Inferior parietal cortex (tissue), 1 donor: ENCODE measurements at regions not wholly inside any gene's neighbourhood (a gene's known extent, or its start where the extent isn't known, plus 50 kb on each side); places are given as distances from the start of the nearest gene placed in this dataset.
"Not testable (repeated sequence)": the region's sequence is repeated elsewhere in the genome, so short reads cannot be mapped to it uniquely, and the experiment has no call there.

Source experiments
- DNase-seq: peaks from one replicate; pipeline ENCODE4 v3.0.0-alpha.2; 2016; ENCODE audit errors: extremely low spot score

- DNase-seq, result no peak
Observed at GRCh38 chr6:121594053-121594452, 158.6 kb downstream of the GJA1 start.

- DNase-seq, result no peak
Observed at GRCh38 chr6:121595646-121596045, 160.2 kb downstream of the GJA1 start.

DNA sequence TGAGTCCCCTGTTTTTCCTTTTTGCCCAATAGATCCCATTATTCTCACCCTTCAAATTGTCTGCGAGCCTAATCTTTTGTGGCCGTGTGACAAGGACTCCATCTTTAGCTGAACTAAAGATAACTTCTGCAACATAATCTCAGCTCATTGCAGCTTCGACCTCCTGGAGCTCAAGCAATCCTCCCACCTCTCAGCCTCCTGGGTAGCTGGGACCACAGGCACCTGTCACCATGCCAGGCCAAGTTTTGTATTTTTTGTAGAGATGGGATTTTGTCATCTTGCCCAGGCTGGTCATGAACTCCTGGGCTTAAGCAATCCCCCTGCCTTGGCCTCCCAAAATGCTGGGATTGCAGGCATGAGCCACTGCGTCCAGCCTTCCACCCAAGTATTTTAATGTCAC is 161.0 kb downstream of the GJA1 start:
- no peak for DNase-seq

DNA sequence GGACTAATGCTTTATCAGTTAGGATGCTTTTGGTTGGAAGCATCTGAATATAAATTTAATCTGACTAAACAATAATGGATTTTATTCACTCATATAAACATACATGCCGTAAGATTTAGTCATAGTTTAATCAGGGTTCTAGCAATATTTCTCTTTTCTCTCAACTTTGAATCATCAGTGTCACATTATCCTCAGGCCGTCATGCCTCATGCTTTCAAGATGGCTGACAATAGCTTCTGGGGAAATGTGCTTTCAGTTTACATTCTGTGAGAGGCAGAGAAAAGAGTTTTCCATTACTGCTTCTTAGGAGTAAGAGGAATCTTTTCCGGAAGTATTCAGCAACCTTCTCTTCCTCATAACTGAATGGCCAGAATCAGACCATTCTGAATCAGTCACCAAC is 162.2 kb downstream of the GJA1 start:
- no peak for DNase-seq

DNA sequence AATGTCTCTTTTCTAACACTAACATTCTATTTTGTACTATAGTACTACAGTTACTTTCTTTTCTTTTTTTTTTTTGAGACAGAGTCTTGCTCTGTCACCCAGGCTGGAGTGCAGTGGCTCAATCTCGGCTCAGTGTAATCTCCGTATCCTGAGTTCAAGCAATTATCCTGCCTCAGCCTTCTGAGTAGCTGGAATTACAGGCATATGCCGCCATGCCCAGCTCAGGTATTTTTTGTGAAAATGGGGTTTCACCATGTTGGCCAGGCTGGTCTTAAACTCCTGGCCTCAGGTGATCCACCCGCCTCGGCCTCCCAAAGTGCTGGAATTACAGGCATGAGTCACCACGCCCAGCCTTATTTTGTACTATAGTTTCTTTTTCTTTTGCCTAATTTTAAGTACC is 163.9 kb downstream of the GJA1 start:
- not testable (repeated sequence) for DNase-seq

- no peak for DNase-seq
Observed at GRCh38 chr6:121600389-121601168, 165.1 kb downstream of the GJA1 start.

DNA sequence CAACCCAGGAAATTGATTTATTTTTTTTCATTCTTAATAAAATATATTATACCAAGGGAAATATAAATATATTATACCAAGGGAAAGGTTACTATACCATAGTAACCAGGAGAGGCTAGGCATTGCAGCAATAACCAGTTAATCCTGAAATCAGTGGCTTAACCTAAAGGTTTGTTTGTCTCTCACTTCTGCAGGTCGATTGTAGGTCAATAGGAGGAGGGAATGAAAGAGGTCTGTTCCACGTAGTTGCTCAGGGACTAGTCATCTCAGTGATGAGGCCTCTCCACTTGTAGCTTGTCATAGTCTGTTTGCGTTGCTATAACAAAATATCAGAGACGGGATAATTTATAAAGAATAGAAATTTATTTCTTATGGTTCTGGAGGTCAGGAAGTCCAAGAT is 168.0 kb downstream of the GJA1 start:
- no peak for DNase-seq

DNA sequence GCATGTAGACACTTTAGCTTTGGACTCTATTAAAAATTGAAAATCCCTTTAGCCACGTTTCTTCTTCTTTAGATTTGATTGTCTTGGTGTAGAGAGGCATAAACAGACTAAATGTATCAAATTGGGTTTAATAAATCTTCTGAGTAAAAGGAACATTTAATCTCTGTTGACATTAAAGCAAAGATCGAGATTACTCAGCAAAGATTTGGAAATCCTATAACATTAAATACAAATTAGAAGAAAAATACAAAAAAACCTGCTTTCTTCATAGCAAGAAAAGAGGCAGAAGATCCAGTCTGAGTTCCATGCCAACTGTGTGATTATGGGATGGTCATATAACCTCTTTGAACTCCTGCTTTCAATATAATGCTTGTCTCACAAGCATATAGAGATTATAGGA is 172.3 kb downstream of the GJA1 start:
- no peak for DNase-seq

DNA sequence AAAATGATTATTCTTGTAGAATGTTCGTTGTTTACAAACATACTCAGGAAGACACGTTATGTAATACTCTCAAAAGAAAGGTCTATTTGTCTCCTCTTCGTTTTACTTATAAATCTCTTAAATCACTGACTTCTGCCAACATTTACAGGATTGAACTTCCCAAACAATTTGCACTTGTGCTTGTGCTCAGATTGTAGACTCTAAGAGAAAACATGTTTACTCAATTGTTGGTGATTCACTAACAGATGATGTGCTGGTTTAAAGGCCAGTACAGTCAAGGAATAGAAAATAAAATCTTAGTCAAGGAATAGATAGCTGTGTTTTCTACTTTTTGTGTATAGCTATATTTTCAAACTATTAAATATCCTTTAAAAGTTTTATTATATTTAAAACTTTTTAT is 172.8 kb downstream of the GJA1 start:
- no peak for DNase-seq

- no peak for DNase-seq
Observed at GRCh38 chr6:121609281-121609680, 173.8 kb downstream of the GJA1 start.

GRCh38 chr6:121612927-121613326 is 177.5 kb downstream of the GJA1 start:
- DNase-seq, result no peak

DNA sequence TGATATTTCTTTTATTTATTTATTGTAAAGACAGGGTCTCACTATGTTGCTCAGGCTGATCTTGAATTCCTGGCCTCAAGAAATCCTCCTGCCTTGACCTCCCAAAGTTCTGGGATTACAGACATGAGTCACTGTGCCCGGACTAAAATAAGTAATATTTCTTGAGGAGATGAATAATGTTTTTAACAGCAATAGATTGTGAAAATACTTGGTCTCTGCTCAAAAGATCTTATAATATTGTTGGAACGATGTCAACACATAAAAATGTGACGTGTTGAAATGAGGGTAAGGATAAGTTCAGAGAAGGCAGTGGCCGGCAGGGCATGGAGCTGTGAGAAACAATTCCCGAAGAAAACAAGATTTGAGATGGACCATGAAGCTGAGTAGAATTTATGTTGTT is 178.7 kb downstream of the GJA1 start:
- no peak for DNase-seq

GRCh38 chr6:121615493-121615892 is 180.0 kb downstream of the GJA1 start:
- no peak for DNase-seq

- DNase-seq, result no peak
Observed at GRCh38 chr6:121616406-121616805, 181.0 kb downstream of the GJA1 start.

DNA sequence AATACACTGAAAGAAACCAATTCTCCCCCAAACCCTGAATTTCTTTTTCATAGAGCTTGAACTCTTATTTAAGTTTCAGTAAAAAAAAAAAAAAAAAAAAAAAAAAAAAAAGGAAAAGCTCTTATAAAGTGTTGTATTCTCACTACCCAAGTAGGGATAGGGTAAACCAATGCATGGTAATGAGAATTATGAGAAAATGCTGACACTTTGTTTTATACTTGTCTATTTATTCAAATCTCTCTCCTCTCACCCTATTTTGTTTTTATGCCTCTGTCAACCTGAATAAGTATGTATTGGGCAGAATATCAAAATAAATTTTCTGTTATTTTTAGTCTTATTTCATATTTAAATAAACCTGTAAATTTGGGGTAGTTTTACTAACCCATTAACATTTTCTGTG is 181.9 kb downstream of the GJA1 start:
- DNase-seq, result no peak

DNA sequence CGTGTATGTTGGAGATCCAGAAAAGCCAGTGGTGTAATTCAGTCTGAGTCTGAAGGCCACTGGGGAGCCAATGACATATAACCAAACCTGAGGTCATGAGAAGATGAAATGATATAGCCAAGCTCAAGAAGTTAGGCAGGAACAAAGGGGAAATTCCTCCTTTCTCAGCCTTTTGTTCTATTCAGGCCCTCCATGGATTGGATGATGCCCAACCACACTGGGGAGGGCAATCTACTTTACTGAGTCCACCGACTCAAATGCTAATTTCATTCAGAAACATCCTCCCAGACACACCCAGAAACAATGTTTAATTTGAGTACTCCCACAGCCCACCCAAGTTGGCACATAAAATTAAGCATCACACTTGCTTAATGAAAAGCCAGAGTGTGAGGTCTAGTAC is 183.6 kb downstream of the GJA1 start:
- DNase-seq, result no peak

DNA sequence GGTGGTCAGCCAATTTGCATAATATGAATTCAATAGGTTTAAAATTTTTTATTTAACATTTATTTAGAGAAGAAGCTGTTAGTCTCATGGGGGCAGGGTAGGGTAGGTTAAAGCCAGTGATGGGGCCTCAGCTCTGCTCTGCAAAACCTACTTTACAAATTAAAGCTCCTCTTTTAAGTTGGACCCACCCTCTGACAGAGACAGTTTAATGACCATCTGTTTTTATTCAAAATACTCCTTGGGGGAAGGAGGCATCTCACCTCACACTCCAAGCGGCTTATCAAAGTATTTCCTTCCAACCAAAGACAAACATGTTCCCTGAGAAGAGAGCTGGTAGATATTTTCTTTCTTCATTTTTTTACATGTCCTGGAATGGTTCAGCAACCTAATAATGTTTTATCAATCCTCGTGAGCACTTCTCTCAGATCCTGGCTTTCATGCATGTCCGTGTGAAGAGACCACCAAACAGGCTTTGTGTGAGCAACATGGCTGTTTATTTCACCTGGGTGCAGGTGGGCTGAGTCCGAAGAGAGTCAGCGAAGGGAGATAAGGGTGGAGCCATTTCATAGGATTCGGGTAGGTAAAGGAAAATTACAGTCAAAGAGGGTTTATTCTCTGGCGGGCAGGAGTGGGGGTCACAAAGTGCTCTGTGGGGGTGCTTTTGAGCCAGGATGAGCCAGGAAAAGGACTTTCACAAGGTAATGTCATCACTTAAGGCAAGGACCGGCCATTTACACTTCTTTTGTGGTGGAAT is 184.7 kb downstream of the GJA1 start:
- no peak for DNase-seq

DNA sequence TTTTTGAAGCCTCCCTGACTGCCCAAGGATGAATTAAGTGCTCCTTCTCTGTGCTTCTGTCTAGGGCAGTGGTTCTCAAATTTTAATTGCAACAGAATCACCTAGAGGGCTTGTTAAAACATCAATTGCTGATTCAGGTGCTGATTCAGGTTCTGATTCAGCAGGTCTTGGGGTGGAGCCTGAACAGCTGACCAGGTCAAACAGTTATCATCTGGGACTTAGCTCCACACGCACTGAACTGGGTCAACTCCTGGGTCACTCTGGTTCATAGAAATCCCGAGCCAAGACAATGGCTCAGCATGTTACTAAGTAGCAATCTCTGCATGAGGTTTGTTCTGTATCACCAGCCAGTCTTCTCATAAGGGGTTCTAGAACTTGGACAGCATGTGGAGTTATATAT is 192.3 kb downstream of the GJA1 start:
- no peak for DNase-seq

DNA sequence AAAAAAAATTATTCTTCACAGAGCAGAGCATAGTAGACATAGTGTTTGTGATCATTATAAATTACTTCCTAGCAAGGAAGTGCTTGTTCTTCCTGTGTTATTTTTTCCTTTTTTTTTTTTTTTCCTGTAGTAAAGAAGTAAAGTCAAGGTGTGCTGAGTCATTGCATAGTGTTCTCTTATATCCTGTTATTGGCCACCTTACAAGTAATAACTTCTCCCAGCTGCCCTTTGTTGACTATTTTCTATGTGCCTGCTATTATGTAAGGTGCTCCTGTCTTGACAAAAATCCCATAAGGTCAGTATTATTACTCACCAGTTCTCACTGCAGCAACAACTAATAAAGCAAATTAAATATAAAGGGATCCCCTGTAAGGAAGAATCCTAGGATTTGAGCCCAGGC is 195.3 kb downstream of the GJA1 start:
- DNase-seq, result no peak

DNA sequence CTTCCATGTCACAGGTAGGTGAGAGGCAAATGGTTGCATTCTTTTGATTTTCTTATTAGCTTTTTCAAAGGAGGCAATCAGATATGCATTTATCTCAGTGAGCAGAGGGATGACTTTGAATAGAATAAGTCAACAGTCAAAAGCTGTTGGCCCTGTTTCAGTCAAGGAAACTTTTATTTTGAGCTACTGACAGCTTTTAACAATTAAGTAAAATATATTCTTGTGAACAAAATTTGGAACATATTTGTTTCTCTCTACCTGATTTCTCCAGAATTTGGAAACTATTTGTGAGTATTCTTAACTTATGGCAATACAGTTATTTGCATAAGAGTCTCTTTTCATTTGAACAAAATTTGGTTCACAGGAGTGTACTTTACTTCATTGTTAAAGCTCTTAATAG is 196.3 kb downstream of the GJA1 start:
- DNase-seq, result not testable (repeated sequence)

DNA sequence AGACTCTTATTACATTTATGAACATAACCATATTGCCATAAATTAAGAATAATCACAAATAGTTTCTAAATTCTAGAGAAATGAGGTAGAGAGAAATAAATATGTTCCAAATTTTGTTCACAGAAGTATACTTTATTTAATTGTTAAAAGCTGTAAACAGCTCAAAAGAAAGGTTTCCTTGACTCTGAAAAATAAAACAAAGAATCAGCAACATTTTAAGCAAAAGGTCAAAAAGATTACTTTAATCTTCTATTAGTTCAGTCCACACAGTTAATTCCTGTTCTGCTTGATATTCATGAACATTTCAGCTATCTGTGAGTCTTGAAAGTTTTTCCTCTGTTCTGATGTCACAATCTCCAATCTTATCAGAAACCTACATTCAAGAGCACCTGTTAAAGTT is 197.9 kb downstream of the GJA1 start:
- no peak for DNase-seq

- DNase-seq, result not testable (repeated sequence)
Observed at GRCh38 chr6:121634586-121634985, 199.1 kb downstream of the GJA1 start.

DNA sequence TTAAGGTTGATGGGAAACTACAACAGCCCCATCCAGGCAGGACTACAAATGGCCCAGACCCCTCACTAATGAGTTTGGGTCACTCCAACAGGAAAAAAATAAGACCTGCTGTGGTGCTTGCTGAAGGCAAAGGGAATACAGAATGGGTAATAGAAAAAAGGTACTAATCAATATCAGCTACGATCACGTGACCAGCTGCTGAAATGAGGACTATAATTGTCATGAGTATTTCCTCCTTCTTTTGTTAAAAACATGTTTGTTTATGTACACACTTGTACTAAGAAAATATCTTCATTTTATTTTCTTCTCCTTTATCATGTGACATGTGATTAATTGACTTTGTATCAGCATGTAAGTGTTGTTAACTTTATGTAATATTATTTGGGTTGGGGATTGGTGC is 199.9 kb downstream of the GJA1 start:
- DNase-seq, result no peak
